ENCODE measurements at regions not wholly inside any gene's neighbourhood (a gene's known extent, or its start where the extent isn't known, plus 50 kb on each side); places are given as distances from the start of the nearest gene placed in this dataset.

DNA sequence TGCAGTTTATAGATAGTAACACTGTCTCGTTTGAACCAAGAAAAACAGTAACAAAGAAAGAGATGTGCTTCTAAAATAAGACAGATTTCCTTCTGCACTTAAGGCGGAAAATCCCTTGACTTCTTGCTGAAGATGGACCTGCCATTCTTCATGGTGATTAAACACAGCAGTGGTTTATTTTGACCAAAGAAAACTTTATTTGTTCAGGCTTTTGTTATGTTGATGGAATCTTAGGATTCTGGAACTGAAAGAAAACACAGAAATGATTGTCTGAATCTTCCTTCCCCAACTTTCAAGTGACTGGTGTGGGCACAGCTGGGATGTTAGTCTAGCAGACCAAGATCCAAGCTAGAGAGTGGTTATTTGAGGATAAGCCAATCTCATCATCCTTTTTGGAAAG is 72.2 kb downstream of the DACT1 start:
- H2AK5ac ChIP-seq (ENCODE audit: low read depth, low read length): no peak overlapping the region
- H3K36me3 ChIP-seq (ENCODE audit: control insufficient read depth in 2 of 4, insufficient read depth in 4 of 4, low read length in 3 of 4): no peaks in the 10 kb centered on the region
- no peaks in the 10 kb centered on the region for H4K20me1 ChIP-seq (replicated peaks in 1 of 2; ENCODE audit: control insufficient read depth in 1 of 2, insufficient read depth in 2 of 2, low read length in 2 of 2)
- no peak overlapping the region for H3K4ac ChIP-seq (replicated peaks; ENCODE audit: insufficient read length, low read depth, low read length)
- H3K23ac ChIP-seq (ENCODE audit: insufficient read length): no peak overlapping the region
- no peak overlapping the region for H2BK15ac ChIP-seq (ENCODE audit: low read length)
- peaks cover 0 to 3% (median 1%) of the 10 kb centered on the region in 4 experiments; a peak in 1 of 7 replicates for H3K4me1 ChIP-seq (replicated peaks in 1 of 4; ENCODE audit: control insufficient read depth in 3 of 4, insufficient read depth in 4 of 4, low read length in 3 of 4)
- no peak overlapping the region for H2BK12ac ChIP-seq (ENCODE audit: low read depth, low read length)
- H3K27me3 ChIP-seq (replicated peaks in 1 of 4; ENCODE audit: control insufficient read depth in 3 of 4, extremely low read depth in 1 of 4, insufficient read depth in 3 of 4, low read length in 3 of 4): no peaks in the 10 kb centered on the region
- H4K5ac ChIP-seq (ENCODE audit: insufficient read length, low read depth, low read length): no peak overlapping the region
- H3K18ac ChIP-seq (ENCODE audit: extremely low read depth, low read length): no peak overlapping the region
- H4K91ac ChIP-seq (replicated peaks; ENCODE audit: insufficient read length, low read length): no peak overlapping the region
- H3K23me2 ChIP-seq (ENCODE audit: low read depth, low read length): no peaks in the 10 kb centered on the region
- no peak for DNase-seq (ENCODE audit: low read depth in 1 of 2, low spot score in 2 of 2)
- no peak overlapping the region for H2BK5ac ChIP-seq (ENCODE audit: low read depth, low read length)
- FAIRE-seq: no peak
- no peak overlapping the region for H3K4me3 ChIP-seq (ENCODE audit: extremely low read depth in 1 of 4, insufficient read depth in 2 of 4, low read depth in 3 of 4, low read length in 4 of 4)
- TF ChIP-seq EP300 (IDR thresholded peaks at IDR 0.05; ENCODE audit: borderline replicate concordance in 1 of 2, low read depth in 2 of 2, low read length in 2 of 2) (no peak), RFX5 (IDR thresholded peaks at IDR 0.05; ENCODE audit: borderline replicate concordance, low read depth, low read length) (no peak), BRCA1 (IDR thresholded peaks at IDR 0.05; ENCODE audit: low read depth, low read length) (no peak), TAF7 (optimal IDR thresholded peaks at IDR 0.05; ENCODE audit: borderline replicate concordance, low read depth, low read length) (no peak), BACH1 (IDR thresholded peaks at IDR 0.05; ENCODE audit: low read length) (no peak), SP4 (IDR thresholded peaks at IDR 0.05; ENCODE audit: low read length) (no peak), EGR1 (IDR thresholded peaks at IDR 0.05; ENCODE audit: borderline replicate concordance, low read depth, low read length) (no peak), RBBP5 (IDR thresholded peaks at IDR 0.05; ENCODE audit: borderline replicate concordance, low read depth, low read length) (no peak), TEAD4 (IDR thresholded peaks at IDR 0.05; ENCODE audit: low read depth, low read length) (no peak), GTF2F1 (IDR thresholded peaks at IDR 0.05; ENCODE audit: borderline replicate concordance, low read depth, low read length) (no peak), YY1 (IDR thresholded peaks at IDR 0.05; ENCODE audit: low read depth, low read length) (no peak)
- TF ChIP-seq, protein P1, sequence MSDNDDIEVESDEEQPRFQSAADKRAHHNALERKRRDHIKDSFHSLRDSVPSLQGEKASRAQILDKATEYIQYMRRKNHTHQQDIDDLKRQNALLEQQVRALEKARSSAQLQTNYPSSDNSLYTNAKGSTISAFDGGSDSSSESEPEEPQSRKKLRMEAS (IDR thresholded peaks at IDR 0.05): no peak
- no peak overlapping the region for H3K4me2 ChIP-seq (ENCODE audit: insufficient read depth in 1 of 2, low read depth in 2 of 2, low read length in 2 of 2)
- H2BK120ac ChIP-seq (replicated peaks; ENCODE audit: low read depth, low read length): no peak overlapping the region
- H3K56ac ChIP-seq (replicated peaks; ENCODE audit: insufficient read length, low read depth, low read length): no peak overlapping the region
- H3K9me3 ChIP-seq (ENCODE audit: insufficient read depth in 2 of 2, low read depth in 1 of 2, low read length in 1 of 2): no peaks in the 10 kb centered on the region
- POLR2A ChIA-PET (ENCODE audit: partially characterized antibody): no interaction called here
- WGBS, 2 experiments (ENCODE audit: extremely low coverage in 1 of 2, insufficient coverage in 1 of 2, insufficient read length in 1 of 2, insufficient replicate concordance in 2 of 2, low coverage in 1 of 2, low lambda C conversion rate in 2 of 2, missing lambda C conversion rate in 1 of 2): 85% methylated on average over 2 of the region's 2 CpGs; no CpG with 5 or more reads in 1 of the 2 experiments
- no peaks in the 10 kb centered on the region for H3K79me2 ChIP-seq (ENCODE audit: control insufficient read depth in 1 of 2, insufficient read depth in 2 of 2, low read length in 2 of 2)
- H3K27ac ChIP-seq (ENCODE audit: low read depth, low read length): no peak overlapping the region
- H2BK20ac ChIP-seq (ENCODE audit: low read length): no peak overlapping the region
- H3K79me1 ChIP-seq (ENCODE audit: low read depth, low read length): no peaks in the 10 kb centered on the region
- H2AFZ ChIP-seq (ENCODE audit: low read length): no peak overlapping the region
- CTCF ChIA-PET (ENCODE audit: partially characterized antibody): interaction anchor here (0.6 to 1.6 kb wide), 6 partner anchors 11 to 310 kb away, joined by 3 to 6 read pairs (median 3); no protein-coding TSS in a partner anchor
- no peak overlapping the region for H3K14ac ChIP-seq (ENCODE audit: insufficient read length)
- no peak overlapping the region for H4K8ac ChIP-seq (ENCODE audit: extremely low read depth, insufficient read depth, low read length)
- H3K9ac ChIP-seq (replicated peaks in 1 of 4; ENCODE audit: extremely low read depth in 1 of 4, low read depth in 3 of 4, low read length in 3 of 4): no peak overlapping the region
